Astrocyte of the cerebellum (primary cell): ENCODE measurements at regions not wholly inside any gene's neighbourhood (a gene's known extent, or its start where the extent isn't known, plus 50 kb on each side); places are given as distances from the start of the nearest gene placed in this dataset.
"Not testable (repeated sequence)": the region's sequence is repeated elsewhere in the genome, so short reads cannot be mapped to it uniquely, and the experiment has no call there.

Experiments used
- DNase-seq: peaks from one replicate; pipeline ENCODE4 v3.0.0-alpha.2; 2011; ENCODE audit warnings: low read depth
- H3K4me3 ChIP-seq: 2 replicates; pipeline ENCODE4 v1.5.1; 2011; ENCODE audit warnings: mild to moderate bottlenecking, low read depth, low read length, moderate library complexity
- in situ Hi-C: cut with HindIII; loops from 2 replicates; pipeline ENCODE4 v1.10.0; 2017; ENCODE audit warnings: low sequenced_read_pairs
- TF ChIP-seq, protein P1 (sequence below): IDR thresholded peaks from 2 replicates; pipeline ENCODE4 v1.5.1; 2012; ENCODE audit warnings: low read length, low read depth, moderate library complexity, mild to moderate bottlenecking; ENCODE audit errors: missing control alignments

DNA sequence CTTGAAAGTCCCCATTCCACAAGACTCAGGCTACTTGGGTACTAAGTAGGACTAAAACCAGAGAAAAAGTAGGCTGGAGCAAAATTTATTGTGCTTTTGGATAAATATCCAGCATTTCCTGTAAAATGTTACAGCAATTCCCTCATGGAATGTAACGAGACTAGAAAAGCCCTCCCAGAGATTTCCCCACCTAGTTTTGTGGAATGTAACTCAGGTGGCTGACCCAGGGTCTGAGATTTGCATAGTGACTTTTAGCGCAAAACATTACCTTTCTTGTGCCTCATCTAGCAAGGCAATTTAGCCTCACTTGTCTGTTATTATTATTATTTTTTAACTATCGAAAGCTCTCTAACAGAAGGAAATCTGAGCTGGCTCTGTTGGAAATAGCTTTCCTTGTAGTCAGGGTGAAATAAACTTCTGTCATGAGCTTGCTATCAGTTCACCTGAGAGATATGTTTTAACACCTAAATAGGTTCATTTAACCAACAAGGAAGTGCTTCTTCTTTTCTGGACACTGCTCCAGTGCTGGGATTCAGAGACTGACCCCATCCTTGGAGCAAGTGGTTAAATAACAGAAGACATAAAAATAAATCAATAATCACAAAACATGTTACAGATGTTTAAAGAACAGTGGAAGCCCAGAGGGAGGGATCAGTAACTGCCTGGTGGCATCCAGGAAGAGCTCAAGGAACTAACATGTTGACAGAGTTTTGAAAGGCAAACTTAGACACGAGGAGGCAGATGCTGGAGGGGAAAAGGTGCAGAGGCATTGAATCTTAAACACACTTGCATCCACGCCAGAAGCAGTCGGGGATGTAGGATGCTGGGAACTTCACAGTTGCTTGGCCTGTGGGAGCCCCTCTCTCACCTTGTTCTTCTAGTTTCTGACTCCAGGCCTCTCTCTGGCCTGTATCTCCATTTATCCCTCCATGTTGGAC is 68.3 kb upstream of the RHOU start:
- TF ChIP-seq, protein P1, sequence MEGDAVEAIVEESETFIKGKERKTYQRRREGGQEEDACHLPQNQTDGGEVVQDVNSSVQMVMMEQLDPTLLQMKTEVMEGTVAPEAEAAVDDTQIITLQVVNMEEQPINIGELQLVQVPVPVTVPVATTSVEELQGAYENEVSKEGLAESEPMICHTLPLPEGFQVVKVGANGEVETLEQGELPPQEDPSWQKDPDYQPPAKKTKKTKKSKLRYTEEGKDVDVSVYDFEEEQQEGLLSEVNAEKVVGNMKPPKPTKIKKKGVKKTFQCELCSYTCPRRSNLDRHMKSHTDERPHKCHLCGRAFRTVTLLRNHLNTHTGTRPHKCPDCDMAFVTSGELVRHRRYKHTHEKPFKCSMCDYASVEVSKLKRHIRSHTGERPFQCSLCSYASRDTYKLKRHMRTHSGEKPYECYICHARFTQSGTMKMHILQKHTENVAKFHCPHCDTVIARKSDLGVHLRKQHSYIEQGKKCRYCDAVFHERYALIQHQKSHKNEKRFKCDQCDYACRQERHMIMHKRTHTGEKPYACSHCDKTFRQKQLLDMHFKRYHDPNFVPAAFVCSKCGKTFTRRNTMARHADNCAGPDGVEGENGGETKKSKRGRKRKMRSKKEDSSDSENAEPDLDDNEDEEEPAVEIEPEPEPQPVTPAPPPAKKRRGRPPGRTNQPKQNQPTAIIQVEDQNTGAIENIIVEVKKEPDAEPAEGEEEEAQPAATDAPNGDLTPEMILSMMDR = no peak
- no peak overlapping the region for H3K4me3 ChIP-seq
- DNase-seq = no peak
- in situ Hi-C loops = no loop called here

DNA sequence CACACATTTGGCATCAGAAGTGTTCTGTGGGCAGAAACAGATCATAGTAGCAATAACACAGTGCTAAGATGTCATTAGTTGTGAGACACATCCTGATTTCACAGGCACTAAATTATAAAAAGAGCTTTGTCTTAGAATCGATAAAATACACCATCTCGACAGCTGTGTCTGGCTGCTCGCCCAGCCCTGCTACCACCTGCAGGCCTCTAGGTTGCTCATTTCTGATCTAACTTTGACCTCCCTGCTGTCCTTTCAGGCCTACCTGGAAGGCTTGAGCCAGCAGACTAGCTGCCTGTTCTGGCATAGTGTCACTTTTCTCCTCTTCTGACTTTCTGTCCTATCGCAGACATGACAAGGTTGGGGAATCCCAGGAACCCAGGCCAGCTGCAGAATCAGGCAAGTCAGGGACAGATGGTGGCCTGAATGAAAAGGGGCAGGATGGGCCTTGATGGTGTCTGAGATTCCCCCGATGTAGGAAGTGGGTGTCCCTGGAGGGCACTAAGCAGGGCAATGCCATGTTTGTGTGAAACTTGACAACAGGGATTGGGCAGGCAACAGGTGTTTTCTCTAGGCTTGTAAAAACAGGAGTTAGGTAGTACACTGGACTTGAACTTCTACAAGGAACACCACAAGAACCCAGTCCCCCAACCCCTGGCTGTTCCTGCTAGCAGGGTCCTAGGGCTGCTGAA is 66.6 kb upstream of the RHOU start:
- no peak overlapping the region for H3K4me3 ChIP-seq
- TF ChIP-seq, protein P1 = no peak
- no peak for DNase-seq
- in situ Hi-C loops = no loop called here

DNA sequence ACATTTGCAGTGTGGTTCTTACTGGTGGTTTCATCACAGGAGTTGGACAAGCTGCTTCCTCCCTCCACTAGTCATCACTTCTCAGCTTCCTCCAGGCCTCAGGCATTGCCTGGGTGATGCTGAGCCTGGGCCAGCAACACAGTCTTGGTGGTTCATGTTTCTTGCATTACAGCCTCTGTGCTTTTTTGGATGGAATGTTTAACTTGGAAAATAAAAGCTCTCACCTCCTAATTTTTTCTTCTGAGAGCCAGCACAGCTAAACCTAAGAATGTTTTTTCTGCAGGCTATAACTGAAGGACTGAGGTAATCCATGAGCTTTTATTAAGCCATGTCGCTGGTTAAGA is 66.1 kb upstream of the RHOU start:
- TF ChIP-seq, protein P1 = no peak
- DNase-seq = no peak
- in situ Hi-C loops = no loop called here
- no peak overlapping the region for H3K4me3 ChIP-seq

DNA sequence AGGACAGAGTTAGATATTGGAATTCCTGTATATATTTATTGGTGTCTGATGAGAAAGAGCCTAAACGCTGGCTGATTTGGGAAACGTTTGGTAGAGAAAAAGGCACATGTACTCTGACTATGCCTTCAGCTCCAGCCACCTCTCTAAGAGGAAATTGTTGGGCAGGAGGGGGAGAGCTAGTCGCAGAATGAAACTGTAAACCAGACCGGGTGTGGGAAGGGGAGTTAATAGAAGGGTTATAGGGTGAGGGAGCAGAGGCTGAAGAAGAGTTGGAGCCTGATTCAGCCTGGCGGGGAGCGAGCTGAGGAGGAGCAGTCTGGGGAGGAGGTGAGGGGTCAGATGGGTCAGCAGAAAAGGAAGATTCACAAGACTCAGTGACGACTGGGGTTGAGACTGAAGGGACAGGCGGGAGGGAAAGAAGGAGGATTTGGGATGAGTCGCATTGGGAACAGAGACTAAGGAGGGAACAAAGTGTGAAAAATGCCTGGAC is 54.2 kb upstream of the RHOU start:
- DNase-seq, in situ Hi-C loops, H3K4me3 ChIP-seq: not testable (repeated sequence)

DNA sequence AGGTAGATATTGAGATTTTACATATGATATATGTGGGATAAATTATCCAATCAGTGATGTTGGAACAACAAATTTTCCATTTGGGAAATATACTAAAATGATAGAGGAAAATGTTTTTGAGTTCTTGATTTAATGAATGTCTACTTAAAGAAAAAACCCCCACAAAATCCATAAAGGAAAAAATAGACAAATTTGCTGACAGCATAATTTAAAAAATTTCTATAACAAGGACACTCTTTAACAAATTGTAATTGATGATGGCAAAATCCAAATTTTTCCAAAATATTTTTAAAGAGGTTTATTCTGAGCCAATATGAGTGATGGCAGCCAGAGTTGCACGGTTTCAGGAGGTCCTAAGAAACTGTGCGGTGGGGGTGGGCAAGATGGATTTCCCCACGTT is 51.9 kb upstream of the RHOU start:
- TF ChIP-seq, protein P1 = no peak
- no peak for DNase-seq
- in situ Hi-C loops = no loop called here
- no peak overlapping the region for H3K4me3 ChIP-seq

DNA sequence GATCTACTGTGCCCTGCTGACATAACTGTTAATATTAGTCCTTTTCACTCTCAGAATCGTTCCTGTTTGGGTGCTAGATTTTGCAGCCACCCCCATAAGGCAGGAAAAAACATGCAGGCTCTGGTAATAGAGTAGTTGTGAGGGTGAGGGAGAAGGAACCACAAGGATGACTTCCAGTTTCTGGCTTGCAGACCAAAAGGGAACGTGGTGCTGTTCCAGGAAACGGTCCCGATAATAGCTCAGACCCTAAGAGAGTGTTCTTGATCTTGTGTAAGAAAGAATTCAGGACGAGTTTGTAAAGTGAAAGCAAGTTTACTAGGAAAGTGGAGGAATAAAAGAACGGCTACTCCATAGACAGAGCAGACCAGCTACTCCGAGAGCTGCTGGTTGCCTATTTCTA is 50.7 kb upstream of the RHOU start:
- in situ Hi-C loops = no loop called here
- TF ChIP-seq, protein P1 = no peak
- no peak overlapping the region for H3K4me3 ChIP-seq
- DNase-seq = no peak
